Naive thymus-derived CD4-positive, alpha-beta T cell (primary cell): ENCODE measurements at regions not wholly inside any gene's neighbourhood (a gene's known extent, or its start where the extent isn't known, plus 50 kb on each side); places are given as distances from the start of the nearest gene placed in this dataset.
A peak's percentile ranks its signal among the peaks of the same experiment; 100 is the strongest.

Experiments used
- ATAC-seq: fragments of 150-1000 bp; cut with Tn5 transposase; 2 replicates; pipeline ENCODE4 v1.10.0; 2021; ENCODE audit warnings: mild to moderate bottlenecking, moderate library complexity
- CTCF ChIA-PET: fragments of 350-600 bp; sonication (Branson Sonifier 250); formaldehyde crosslinking; loops from one replicate; lab custom pipeline; 2021; ENCODE audit warnings: antibody characterized with exemption; lab: Charles Lee
- POLR2A ChIA-PET: fragments of 350-600 bp; sonication (Branson Sonifier 250); formaldehyde crosslinking; loops from one replicate; lab custom pipeline; 2021; ENCODE audit warnings: antibody characterized with exemption, inconsistent platforms; lab: Charles Lee
- DNase-seq, 9 donors: peaks; one replicate each; pipeline versions ENCODE4 v3.0.0 to v3.0.0-alpha.2; 2020 to 2022; ENCODE audit warnings: mixed read lengths in 1 of 9
- H3K27ac ChIP-seq: one replicate; pipeline ENCODE4 v1.7.0; 2013; ENCODE audit warnings: mild to moderate bottlenecking, low read depth, low read length, moderate library complexity
- H3K27me3 ChIP-seq, 2 donors: one replicate each; pipeline ENCODE4 v1.7.0; 2013; ENCODE audit warnings: low read length in 2 of 2, mild to moderate bottlenecking in 2 of 2, moderate library complexity in 2 of 2; ENCODE audit not compliant: control insufficient read depth in 2 of 2, insufficient read depth in 2 of 2
- H3K36me3 ChIP-seq, 3 experiments: 1 replicate in 2 of 3; 2 replicates in 1 of 3; pipeline ENCODE4 v1.7.0; 2013; ENCODE audit warnings: low read length in 3 of 3, mild to moderate bottlenecking in 3 of 3, moderate library complexity in 1 of 3; ENCODE audit not compliant: insufficient read depth in 3 of 3, control insufficient read depth in 2 of 3
- H3K4me1 ChIP-seq, 2 donors: one replicate each; pipeline ENCODE4 v1.7.0; 2013; ENCODE audit warnings: low read length in 2 of 2, mild to moderate bottlenecking in 2 of 2, moderate library complexity in 1 of 2; ENCODE audit not compliant: control insufficient read depth in 2 of 2, insufficient read depth in 2 of 2
- H3K4me3 ChIP-seq: 2 replicates; pipeline ENCODE4 v1.7.0; 2013; ENCODE audit warnings: mild to moderate bottlenecking, low read length
- H3K9me3 ChIP-seq, 3 experiments: 1 replicate in 2 of 3; 2 replicates in 1 of 3; pipeline ENCODE4 v1.7.0; 2013; ENCODE audit warnings: low read length in 3 of 3; ENCODE audit not compliant: control insufficient read depth in 2 of 3
- H3K27ac Mint-ChIP-seq, 9 donors: one replicate each; pipeline ENCODE4 v1.8.0; 2020 to 2022; ENCODE audit warnings: mixed read lengths in 9 of 9, mild to moderate bottlenecking in 8 of 9, moderate library complexity in 5 of 9, inconsistent platforms in 2 of 9
- H3K27me3 Mint-ChIP-seq, 5 donors: one replicate each; pipeline ENCODE4 v1.8.0; 2021 to 2022; ENCODE audit warnings: mixed read lengths in 5 of 5, mild to moderate bottlenecking in 1 of 5
- H3K36me3 Mint-ChIP-seq, 5 donors: one replicate each; pipeline ENCODE4 v1.8.0; 2020 to 2022; ENCODE audit warnings: mixed read lengths in 5 of 5, mild to moderate bottlenecking in 3 of 5, inconsistent platforms in 1 of 5
- H3K4me1 Mint-ChIP-seq, 7 donors: one replicate each; pipeline ENCODE4 v1.8.0; 2020 to 2022; ENCODE audit warnings: mixed read lengths in 7 of 7, mild to moderate bottlenecking in 3 of 7, inconsistent platforms in 1 of 7
- H3K4me3 Mint-ChIP-seq, 10 donors: one replicate each; pipeline ENCODE4 v1.8.0; 2020 to 2022; ENCODE audit warnings: mild to moderate bottlenecking in 10 of 10, mixed read lengths in 10 of 10, moderate library complexity in 6 of 10, inconsistent platforms in 2 of 10
- H3K9me3 Mint-ChIP-seq, 11 donors: one replicate each; pipeline ENCODE4 v1.8.0; 2020 to 2022; ENCODE audit warnings: mixed read lengths in 11 of 11, mild to moderate bottlenecking in 4 of 11, inconsistent platforms in 1 of 11, moderate library complexity in 1 of 11
- intact Hi-C, 2 donors: fragments of 100-400 bp; cut with micrococcal nuclease; formaldehyde crosslinking; loops; one replicate each; pipeline ENCODE4 v1.15.1; 2023

DNA sequence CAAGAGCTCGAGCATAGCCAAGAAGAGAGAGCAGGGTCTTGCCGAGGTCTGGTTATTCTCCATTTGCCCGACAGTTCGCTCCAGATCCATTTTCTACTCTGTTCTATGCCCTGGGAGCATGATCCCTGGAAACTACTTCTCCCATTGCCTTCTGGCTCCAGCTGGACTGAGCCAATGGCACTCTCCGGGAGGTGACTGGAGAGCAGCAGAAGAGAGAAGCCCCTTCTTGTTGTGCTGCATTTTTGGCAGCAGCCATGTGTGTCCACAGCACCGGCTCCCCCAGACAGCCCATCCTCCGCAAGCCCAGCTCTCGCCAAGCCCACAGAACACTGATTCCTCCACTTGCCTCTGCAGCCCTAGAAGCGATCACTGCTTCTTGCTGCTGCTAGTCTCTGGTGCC is 345.5 kb downstream of the TNS1 start:
- no peak overlapping the region for H3K27ac ChIP-seq
- H3K27me3 ChIP-seq = no peaks in the 10 kb centered on the region
- Mint-ChIP-seq H3K4me3 (no peak overlapping the region), H3K4me1 (peaks cover 5 to 23% (median 9%) of the 10 kb centered on the region in 7 donors), H3K9me3 (peaks cover 0 to 1% (median 0%) of the 10 kb centered on the region in 11 donors), H3K27me3 (peaks cover 0 to 4% (median 0%) of the 10 kb centered on the region in 5 donors), H3K36me3 (peaks cover 0 to 4% (median 0%) of the 10 kb centered on the region in 5 donors), H3K27ac (no peak overlapping the region)
- no peak for DNase-seq
- H3K36me3 ChIP-seq = no peaks in the 10 kb centered on the region
- CTCF ChIA-PET = no interaction called here
- POLR2A ChIA-PET = no interaction called here
- H3K4me1 ChIP-seq = peaks cover 0 to 5% of the 10 kb centered on the region in 2 donors
- ATAC-seq = no peak
- H3K4me3 ChIP-seq = no peak overlapping the region
- intact Hi-C loops = no loop called here
- H3K9me3 ChIP-seq = no peaks in the 10 kb centered on the region

DNA sequence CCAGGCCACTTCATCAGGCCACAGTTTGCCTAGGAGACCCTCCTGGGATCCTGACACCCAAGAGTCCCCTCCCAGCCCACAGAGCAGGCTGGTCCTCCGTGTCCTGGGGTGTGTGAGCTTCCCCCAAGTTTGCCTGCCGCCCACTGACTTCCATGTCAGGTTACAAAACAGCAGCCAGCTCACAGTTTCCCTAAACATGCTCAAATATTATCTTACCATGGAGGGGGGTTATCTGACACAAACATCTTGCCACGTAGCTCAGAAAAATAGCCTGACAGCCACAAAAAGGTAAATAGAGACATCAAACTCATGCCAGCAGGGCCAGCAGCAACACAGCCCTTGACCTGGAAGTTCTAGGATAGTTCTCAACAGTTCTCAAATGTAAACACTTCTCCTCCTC is 346.5 kb downstream of the TNS1 start:
- Mint-ChIP-seq H3K27me3 (peaks cover 0 to 4% (median 0%) of the 10 kb centered on the region in 5 donors), H3K36me3 (peaks cover 0 to 4% (median 0%) of the 10 kb centered on the region in 5 donors), H3K27ac (peak overlapping the region in 1 of 9 donors; percentile 68), H3K4me3 (no peak overlapping the region), H3K9me3 (peaks cover 0 to 1% (median 0%) of the 10 kb centered on the region in 11 donors), H3K4me1 (peaks cover 3 to 15% (median 6%) of the 10 kb centered on the region in 7 donors)
- H3K36me3 ChIP-seq = no peaks in the 10 kb centered on the region
- ChIA-PET CTCF (interaction anchor here (0.6 kb wide), 1 partner anchor 57 kb away, joined by 3 read pairs; no protein-coding TSS in a partner anchor), POLR2A (no interaction called here)
- intact Hi-C loops = no loop called here
- no peak for ATAC-seq
- no peak overlapping the region for H3K4me3 ChIP-seq
- DNase-seq = no peak
- H3K4me1 ChIP-seq = no peaks in the 10 kb centered on the region
- no peaks in the 10 kb centered on the region for H3K27me3 ChIP-seq
- H3K9me3 ChIP-seq = no peaks in the 10 kb centered on the region
- H3K27ac ChIP-seq = no peak overlapping the region

DNA sequence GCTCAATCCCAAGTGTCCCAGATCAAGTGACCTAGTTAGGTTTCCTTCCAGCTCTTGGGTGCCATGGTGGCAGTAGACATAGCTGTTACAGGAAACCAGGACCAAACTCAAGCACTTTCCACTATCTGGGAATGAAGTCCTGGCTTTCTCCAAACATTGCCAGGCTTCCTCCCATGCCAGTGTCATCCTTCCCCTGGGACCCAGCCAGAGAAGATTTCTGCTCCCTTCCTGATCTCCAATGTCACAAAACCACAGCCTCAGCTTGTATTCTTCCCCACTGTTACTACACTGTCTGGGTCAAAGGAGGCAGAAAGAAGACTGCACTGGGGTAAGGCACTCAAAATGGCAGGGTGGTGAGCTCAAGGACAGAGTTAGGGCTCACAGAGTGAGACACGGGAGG is 347.1 kb downstream of the TNS1 start:
- intact Hi-C loops = no loop called here
- no peak for ATAC-seq

DNA sequence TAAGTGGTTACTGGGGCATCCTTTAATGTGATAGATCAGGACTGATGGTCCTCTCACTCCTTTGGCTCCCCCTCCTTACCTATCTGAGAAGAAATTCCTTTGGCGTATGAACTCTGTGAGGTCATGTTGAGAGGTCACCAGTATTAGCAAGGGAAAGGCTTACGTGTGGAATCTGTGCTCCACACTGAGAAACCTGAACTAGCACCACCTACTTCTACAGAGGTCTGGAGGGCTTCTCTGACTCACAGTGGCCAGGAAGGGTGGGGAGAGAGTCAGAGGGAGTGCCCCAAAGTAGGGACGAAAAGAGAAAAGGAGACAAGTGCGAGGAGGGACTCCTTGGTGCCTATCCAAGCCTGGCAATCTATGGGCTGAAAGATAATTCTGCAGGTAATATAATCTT is 348.6 kb downstream of the TNS1 start:
- Histone ChIP-seq H3K27me3 (no peaks in the 10 kb centered on the region), H3K36me3 (no peaks in the 10 kb centered on the region), H3K9me3 (no peaks in the 10 kb centered on the region), H3K4me3 (no peak overlapping the region), H3K27ac (no peak overlapping the region), H3K4me1 (no peaks in the 10 kb centered on the region)
- no peak for ATAC-seq
- Mint-ChIP-seq H3K36me3 (peaks cover 0 to 4% (median 0%) of the 10 kb centered on the region in 5 donors), H3K4me3 (no peak overlapping the region), H3K27ac (no peak overlapping the region), H3K27me3 (peaks cover 0 to 4% (median 0%) of the 10 kb centered on the region in 5 donors), H3K9me3 (no peaks in the 10 kb centered on the region), H3K4me1 (peaks cover 0 to 8% (median 2%) of the 10 kb centered on the region in 7 donors)
- DNase-seq = no peak
- ChIA-PET CTCF (no interaction called here), POLR2A (no interaction called here)
- intact Hi-C loops = loop anchor here in 1 of 2 donors (5.0 kb wide), 1 partner anchor 972 kb away; no protein-coding TSS in a partner anchor

More for the DNA sequence above, 347.1 kb downstream of the TNS1 start:
- Histone ChIP-seq H3K4me3 (no peak overlapping the region), H3K27me3 (no peaks in the 10 kb centered on the region), H3K27ac (no peak overlapping the region), H3K9me3 (no peaks in the 10 kb centered on the region), H3K36me3 (no peaks in the 10 kb centered on the region), H3K4me1 (no peaks in the 10 kb centered on the region)
- peaks cover 0 to 1% (median 0%) of the 10 kb centered on the region in 11 donors for H3K9me3 Mint-ChIP-seq
- no peak overlapping the region for H3K27ac Mint-ChIP-seq
- DNase-seq = no peak
- H3K27me3 Mint-ChIP-seq = peaks cover 0 to 4% (median 0%) of the 10 kb centered on the region in 5 donors
- peaks cover 0 to 8% (median 4%) of the 10 kb centered on the region in 7 donors for H3K4me1 Mint-ChIP-seq
- ChIA-PET POLR2A (no interaction called here), CTCF (no interaction called here)
- H3K36me3 Mint-ChIP-seq = peaks cover 0 to 4% (median 0%) of the 10 kb centered on the region in 5 donors
- H3K4me3 Mint-ChIP-seq = no peak overlapping the region

DNA sequence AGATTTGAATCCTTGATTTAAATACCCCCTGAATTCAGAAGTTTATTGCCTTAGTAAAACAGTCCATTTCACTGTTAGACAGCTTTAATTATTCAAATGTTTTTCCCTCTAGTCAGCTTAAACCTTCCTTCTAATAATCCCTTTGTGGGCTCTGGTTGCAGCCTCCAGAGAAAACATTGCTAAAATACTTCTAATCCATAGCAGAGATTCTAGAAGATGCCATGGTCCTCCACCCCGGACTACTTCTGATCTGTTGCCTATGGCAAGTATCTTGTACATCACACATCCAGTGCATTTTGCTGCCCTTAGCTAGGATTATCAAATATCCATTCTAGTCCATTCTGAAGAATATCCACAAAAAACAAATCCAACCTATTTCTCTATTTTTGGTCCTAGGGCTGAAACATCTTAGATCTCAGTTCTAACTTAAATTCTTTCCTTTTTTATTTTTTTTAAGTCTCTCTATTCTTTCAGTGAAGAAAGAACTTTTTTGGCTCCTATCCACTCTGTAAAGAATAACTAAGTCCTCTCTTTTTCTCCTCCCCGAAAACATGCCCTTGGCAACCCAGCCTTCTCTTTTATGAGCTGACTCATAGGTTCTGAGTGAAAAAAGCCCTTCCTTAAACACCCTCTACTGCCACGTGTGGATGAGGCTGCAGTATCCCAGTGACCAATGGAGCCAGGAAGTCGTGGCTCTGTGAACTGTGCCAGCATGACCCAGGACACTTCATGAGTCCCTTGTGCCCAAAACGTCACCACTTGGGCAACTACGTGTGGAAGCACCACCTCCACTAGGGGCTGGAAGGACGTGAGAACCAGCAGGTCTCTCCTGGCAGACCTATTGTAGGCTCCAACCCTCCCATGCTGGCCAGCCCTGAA is 349.8 kb downstream of the TNS1 start:
- intact Hi-C loops = loop anchor here in 1 of 2 donors (5.0 kb wide), 1 partner anchor 971 kb away; no protein-coding TSS in a partner anchor
- no peak overlapping the region for H3K27ac ChIP-seq
- no peak overlapping the region for H3K4me3 Mint-ChIP-seq
- H3K4me1 ChIP-seq = no peaks in the 10 kb centered on the region
- no peaks in the 10 kb centered on the region for H3K27me3 ChIP-seq
- no peaks in the 10 kb centered on the region for H3K36me3 ChIP-seq
- H3K9me3 ChIP-seq = no peaks in the 10 kb centered on the region
- no peaks in the 10 kb centered on the region for H3K9me3 Mint-ChIP-seq
- peaks cover 0 to 8% (median 0%) of the 10 kb centered on the region in 5 donors for H3K36me3 Mint-ChIP-seq
- H3K4me1 Mint-ChIP-seq = peaks cover 0 to 8% (median 2%) of the 10 kb centered on the region in 7 donors
- no peak overlapping the region for H3K27ac Mint-ChIP-seq
- ChIA-PET POLR2A (no interaction called here), CTCF (no interaction called here)
- DNase-seq (no peak), ATAC-seq (no peak)
- H3K27me3 Mint-ChIP-seq = peaks cover 0 to 4% (median 0%) of the 10 kb centered on the region in 5 donors
- no peak overlapping the region for H3K4me3 ChIP-seq

DNA sequence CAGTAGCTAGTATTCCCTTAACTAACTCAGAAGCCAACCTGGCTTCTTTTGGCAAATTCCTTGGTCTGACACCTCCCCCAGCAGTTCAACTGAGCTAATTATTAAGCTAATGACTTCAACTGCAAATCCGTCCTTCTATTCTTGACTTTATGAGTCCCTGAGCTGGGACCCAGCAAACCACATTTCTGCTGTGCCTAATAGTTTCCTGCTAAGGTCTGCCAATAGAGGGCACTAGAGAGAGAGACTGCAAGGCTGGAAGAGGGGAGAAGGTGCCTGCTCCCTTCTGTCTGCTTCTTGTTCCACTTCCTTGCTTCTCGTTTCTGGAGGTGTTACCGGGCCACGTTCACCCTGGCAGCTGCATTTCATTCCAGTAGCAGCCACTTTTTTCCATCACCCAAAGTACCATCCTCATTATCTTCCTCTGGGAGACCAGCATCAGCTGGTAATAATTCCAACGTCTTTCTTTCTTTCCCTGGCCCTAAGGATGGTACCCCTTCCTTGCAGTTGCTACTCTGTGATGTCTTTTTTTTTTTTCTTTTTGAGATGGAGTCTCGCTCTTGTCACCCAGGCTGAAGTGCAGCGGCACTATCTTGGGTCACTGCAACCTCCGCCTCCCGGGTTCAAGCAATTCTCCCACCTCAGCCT is 352.0 kb downstream of the TNS1 start:
- ChIA-PET CTCF (interaction anchor here (0.7 to 1.6 kb wide), 3 partner anchors 31 to 505 kb away, joined by 3 to 4 read pairs (median 3); no protein-coding TSS in a partner anchor), POLR2A (no interaction called here)
- H3K9me3 Mint-ChIP-seq = no peaks in the 10 kb centered on the region

More for the DNA sequence above, 352.0 kb downstream of the TNS1 start:
- peaks cover 0 to 7% (median 2%) of the 10 kb centered on the region in 7 donors for H3K4me1 Mint-ChIP-seq
- peaks cover 0 to 6% (median 0%) of the 10 kb centered on the region in 5 donors for H3K36me3 Mint-ChIP-seq
- H3K27ac Mint-ChIP-seq = peak overlapping the region in 1 of 9 donors; percentile 43
- H3K9me3 ChIP-seq = no peaks in the 10 kb centered on the region
- peak; percentile 56 for ATAC-seq
- H3K27ac ChIP-seq = no peak overlapping the region
- H3K4me3 Mint-ChIP-seq = no peak overlapping the region
- intact Hi-C loops = loop anchor here (1.0 to 5.0 kb wide), 4 partner anchors 41 to 969 kb away; no protein-coding TSS in a partner anchor
- no peaks in the 10 kb centered on the region for H3K36me3 ChIP-seq
- H3K4me3 ChIP-seq = no peak overlapping the region
- H3K27me3 Mint-ChIP-seq = no peaks in the 10 kb centered on the region
- no peaks in the 10 kb centered on the region for H3K4me1 ChIP-seq
- peak in 5 of 9 donors; percentile 23 to 42 (median 24) for DNase-seq
- no peaks in the 10 kb centered on the region for H3K27me3 ChIP-seq
